Stimulated activated naive CD8-positive, alpha-beta T cell treated with anti-CD3 and anti-CD28 coated beads, Interleukin-15, amount 100 ng/mL, for 72 hours (primary cell): ENCODE measurements at regions not wholly inside any gene's neighbourhood (a gene's known extent, or its start where the extent isn't known, plus 50 kb on each side); places are given as distances from the start of the nearest gene placed in this dataset.
A peak's percentile ranks its signal among the peaks of the same experiment; 100 is the strongest.
"Not testable (repeated sequence)": the region's sequence is repeated elsewhere in the genome, so short reads cannot be mapped to it uniquely, and the experiment has no call there.

Experiments
- ATAC-seq: fragments of 150-1000 bp; cut with Tn5 transposase; 2 replicates; pipeline ENCODE4 v1.10.0; 2021; ENCODE audit warnings: mild to moderate bottlenecking, moderate library complexity
- DNase-seq, 2 donors: peaks; one replicate each; pipeline ENCODE4 v3.0.0; 2021 to 2022
- H3K27ac Mint-ChIP-seq, 2 donors: one replicate each; pipeline ENCODE4 v1.8.0; 2022; ENCODE audit warnings: mild to moderate bottlenecking in 2 of 2, mixed read lengths in 2 of 2, moderate library complexity in 2 of 2
- H3K27me3 Mint-ChIP-seq: one replicate; pipeline ENCODE4 v1.8.0; 2022; ENCODE audit warnings: mixed read lengths
- H3K4me1 Mint-ChIP-seq: one replicate; pipeline ENCODE4 v1.8.0; 2022; ENCODE audit warnings: mild to moderate bottlenecking, mixed read lengths
- H3K4me3 Mint-ChIP-seq, 2 donors: one replicate each; pipeline ENCODE4 v1.8.0; 2022; ENCODE audit warnings: mild to moderate bottlenecking in 2 of 2, mixed read lengths in 2 of 2, moderate library complexity in 1 of 2
- H3K9me3 Mint-ChIP-seq, 2 donors: one replicate each; pipeline ENCODE4 v1.8.0; 2022; ENCODE audit warnings: mixed read lengths in 2 of 2

- Mint-ChIP-seq H3K4me3 (no peak overlapping the region), H3K27me3 (no peaks in the 10 kb centered on the region), H3K27ac (no peak overlapping the region), H3K4me1 (no peaks in the 10 kb centered on the region), H3K9me3 (no peaks in the 10 kb centered on the region)
- DNase-seq (no peak), ATAC-seq (no peak)
These were observed 381.1 kb upstream of the RASGRP1 start for GRCh38 chr15:38945551-38946298.

GRCh38 chr15:38954090-38954489 lies 389.5 kb upstream of the RASGRP1 start:
- Mint-ChIP-seq H3K27ac (no peak overlapping the region), H3K4me1 (no peaks in the 10 kb centered on the region), H3K27me3 (no peaks in the 10 kb centered on the region), H3K4me3 (no peak overlapping the region), H3K9me3 (no peaks in the 10 kb centered on the region)
- DNase-seq (no peak), ATAC-seq (no peak)

- peaks cover 2% of the 10 kb centered on the region for H3K27me3 Mint-ChIP-seq
- DNase-seq (no peak), ATAC-seq (no peak)
- H3K4me3 Mint-ChIP-seq, result no peak overlapping the region
- H3K27ac Mint-ChIP-seq, result no peak overlapping the region
- no peaks in the 10 kb centered on the region for H3K9me3 Mint-ChIP-seq
- no peaks in the 10 kb centered on the region for H3K4me1 Mint-ChIP-seq
These were observed 396.8 kb upstream of the RASGRP1 start for GRCh38 chr15:38961456-38961855.

- Mint-ChIP-seq H3K27me3 (peaks cover 6% of the 10 kb centered on the region), H3K4me3 (no peak overlapping the region), H3K27ac (no peak overlapping the region), H3K4me1 (no peaks in the 10 kb centered on the region), H3K9me3 (no peaks in the 10 kb centered on the region)
- DNase-seq (no peak), ATAC-seq (no peak)
These were observed 397.3 kb upstream of the RASGRP1 start for GRCh38 chr15:38961931-38962330.

- peaks cover 6 to 21% of the 10 kb centered on the region in 2 donors for H3K9me3 Mint-ChIP-seq
- ATAC-seq (no peak), DNase-seq (no peak)
- H3K4me3 Mint-ChIP-seq, result no peak overlapping the region
- no peaks in the 10 kb centered on the region for H3K27me3 Mint-ChIP-seq
- H3K4me1 Mint-ChIP-seq, result no peaks in the 10 kb centered on the region
- no peak overlapping the region for H3K27ac Mint-ChIP-seq
These were observed 408.2 kb upstream of the RASGRP1 start for GRCh38 chr15:38972831-38973230.

- no peak for ATAC-seq
- Mint-ChIP-seq H3K4me3 (no peak overlapping the region), H3K4me1 (no peaks in the 10 kb centered on the region), H3K9me3 (peaks cover 10 to 14% of the 10 kb centered on the region in 2 donors), H3K27ac (no peak overlapping the region), H3K27me3 (no peaks in the 10 kb centered on the region)
- DNase-seq, result no peak
These were observed 410.8 kb upstream of the RASGRP1 start for GRCh38 chr15:38975282-38975990.

GRCh38 chr15:38991126-38991525 lies 426.5 kb upstream of the RASGRP1 start:
- Mint-ChIP-seq H3K4me3 (no peak overlapping the region), H3K27ac (no peak overlapping the region), H3K4me1 (no peaks in the 10 kb centered on the region), H3K27me3 (peaks cover 6% of the 10 kb centered on the region), H3K9me3 (no peaks in the 10 kb centered on the region)
- no peak for DNase-seq
- ATAC-seq, result no peak

GRCh38 chr15:38991701-38992100 lies 427.1 kb upstream of the RASGRP1 start:
- H3K4me3 Mint-ChIP-seq, result no peak overlapping the region
- H3K9me3 Mint-ChIP-seq, result no peaks in the 10 kb centered on the region
- no peak for ATAC-seq
- no peaks in the 10 kb centered on the region for H3K4me1 Mint-ChIP-seq
- peaks cover 11% of the 10 kb centered on the region for H3K27me3 Mint-ChIP-seq
- no peak for DNase-seq
- no peak overlapping the region for H3K27ac Mint-ChIP-seq

GRCh38 chr15:38992506-38992905 lies 427.9 kb upstream of the RASGRP1 start:
- ATAC-seq, result no peak
- no peaks in the 10 kb centered on the region for H3K4me1 Mint-ChIP-seq
- H3K27me3 Mint-ChIP-seq, result peaks cover 19% of the 10 kb centered on the region
- H3K4me3 Mint-ChIP-seq, result no peak overlapping the region
- DNase-seq, result no peak
- H3K27ac Mint-ChIP-seq, result no peak overlapping the region
- H3K9me3 Mint-ChIP-seq, result no peaks in the 10 kb centered on the region

GRCh38 chr15:38992930-38993329 lies 428.3 kb upstream of the RASGRP1 start:
- no peak for DNase-seq
- Mint-ChIP-seq H3K4me1 (no peaks in the 10 kb centered on the region), H3K27me3 (peaks cover 20% of the 10 kb centered on the region), H3K9me3 (no peaks in the 10 kb centered on the region), H3K27ac (no peak overlapping the region), H3K4me3 (no peak overlapping the region)
- no peak for ATAC-seq

GRCh38 chr15:38994310-38994709 lies 429.7 kb upstream of the RASGRP1 start:
- Mint-ChIP-seq H3K27me3 (peaks cover 20% of the 10 kb centered on the region), H3K4me3 (no peak overlapping the region), H3K9me3 (no peaks in the 10 kb centered on the region), H3K27ac (no peak overlapping the region), H3K4me1 (no peaks in the 10 kb centered on the region)
- ATAC-seq (no peak), DNase-seq (no peak)

- DNase-seq (no peak), ATAC-seq (no peak)
These were observed 431.6 kb upstream of the RASGRP1 start for GRCh38 chr15:38996111-38996631.

GRCh38 chr15:38997841-38998240 lies 433.2 kb upstream of the RASGRP1 start:
- peaks cover 38% of the 10 kb centered on the region for H3K27me3 Mint-ChIP-seq
- H3K9me3 Mint-ChIP-seq, result peaks cover 2 to 6% of the 10 kb centered on the region in 2 donors
- no peak overlapping the region for H3K27ac Mint-ChIP-seq
- no peak overlapping the region for H3K4me3 Mint-ChIP-seq
- DNase-seq, result no peak
- no peak for ATAC-seq
- H3K4me1 Mint-ChIP-seq, result peaks cover 9% of the 10 kb centered on the region

More at GRCh38 chr15:38996111-38996631, 431.6 kb upstream of the RASGRP1 start:
- H3K27me3 Mint-ChIP-seq, result peaks cover 31% of the 10 kb centered on the region
- H3K4me1 Mint-ChIP-seq, result peaks cover 9% of the 10 kb centered on the region
- no peak overlapping the region for H3K4me3 Mint-ChIP-seq
- H3K27ac Mint-ChIP-seq, result no peak overlapping the region
- peaks cover 0 to 6% of the 10 kb centered on the region in 2 donors for H3K9me3 Mint-ChIP-seq

- Mint-ChIP-seq H3K9me3 (peaks cover 6 to 8% of the 10 kb centered on the region in 2 donors), H3K27me3 (peaks cover 42% of the 10 kb centered on the region), H3K4me3 (no peak overlapping the region), H3K27ac (no peak overlapping the region), H3K4me1 (peaks cover 9% of the 10 kb centered on the region)
- ATAC-seq (no peak), DNase-seq (no peak)
These were observed 435.6 kb upstream of the RASGRP1 start for GRCh38 chr15:39000008-39000734.

GRCh38 chr15:39009740-39010139 lies 445.1 kb upstream of the RASGRP1 start:
- Mint-ChIP-seq H3K27me3 (peaks cover 7% of the 10 kb centered on the region), H3K4me1 (no peaks in the 10 kb centered on the region), H3K27ac (peak overlapping the region in 1 of 2 donors; percentile 53), H3K9me3 (peaks cover 21 to 27% of the 10 kb centered on the region in 2 donors), H3K4me3 (no peak overlapping the region)
- ATAC-seq (no peak), DNase-seq (no peak)

- not testable (repeated sequence) for H3K4me3 Mint-ChIP-seq, H3K27ac Mint-ChIP-seq, H3K4me1 Mint-ChIP-seq, H3K27me3 Mint-ChIP-seq, ATAC-seq, DNase-seq
- H3K9me3 Mint-ChIP-seq, result peaks cover 21 to 23% of the 10 kb centered on the region in 2 donors
These were observed 446.5 kb upstream of the RASGRP1 start for GRCh38 chr15:39011066-39011465.
